Cardiac fibroblast (primary cell): ENCODE measurements at regions not wholly inside any gene's neighbourhood (a gene's known extent, or its start where the extent isn't known, plus 50 kb on each side); places are given as distances from the start of the nearest gene placed in this dataset.

Source experiments
- DNase-seq, 2 donors: peaks; one replicate each; pipeline versions ENCODE4 v3.0.0 to v3.0.0-alpha.2; 2010; ENCODE audit warnings: low read depth in 2 of 2
- H3K4me3 ChIP-seq, 2 donors: replicated peaks in 1 of 2; 1 replicate in 1 of 2; 2 replicates in 1 of 2; pipeline ENCODE4 v1.5.1; 2011; ENCODE audit warnings: low read depth in 2 of 2, low read length in 2 of 2, mild to moderate bottlenecking in 2 of 2, moderate library complexity in 1 of 2
- TF ChIP-seq, protein P1 (sequence below): IDR thresholded peaks from one replicate; pipeline ENCODE4 v1.5.1; 2011; ENCODE audit warnings: low read depth, mild to moderate bottlenecking, low read length, inconsistent platforms

DNA sequence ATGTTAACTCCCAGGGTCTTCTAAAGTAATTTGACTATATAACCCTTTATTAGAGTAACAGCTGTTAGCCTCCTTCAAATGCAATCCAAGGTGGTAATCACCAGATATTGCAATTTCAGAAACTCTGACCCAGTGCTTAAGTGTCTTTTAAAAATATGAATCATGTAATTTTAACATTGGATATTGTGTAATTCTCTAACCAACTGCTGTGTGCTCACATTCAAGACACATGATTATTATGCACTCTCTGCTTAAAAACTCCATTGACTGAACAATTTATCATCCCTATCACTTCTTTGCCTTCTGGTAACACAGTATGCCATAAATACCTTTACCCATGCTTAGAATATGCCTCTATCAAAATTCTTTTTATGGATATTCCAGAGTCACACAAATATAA lies 537.4 kb upstream of the RGS18 start:
- TF ChIP-seq, protein P1, sequence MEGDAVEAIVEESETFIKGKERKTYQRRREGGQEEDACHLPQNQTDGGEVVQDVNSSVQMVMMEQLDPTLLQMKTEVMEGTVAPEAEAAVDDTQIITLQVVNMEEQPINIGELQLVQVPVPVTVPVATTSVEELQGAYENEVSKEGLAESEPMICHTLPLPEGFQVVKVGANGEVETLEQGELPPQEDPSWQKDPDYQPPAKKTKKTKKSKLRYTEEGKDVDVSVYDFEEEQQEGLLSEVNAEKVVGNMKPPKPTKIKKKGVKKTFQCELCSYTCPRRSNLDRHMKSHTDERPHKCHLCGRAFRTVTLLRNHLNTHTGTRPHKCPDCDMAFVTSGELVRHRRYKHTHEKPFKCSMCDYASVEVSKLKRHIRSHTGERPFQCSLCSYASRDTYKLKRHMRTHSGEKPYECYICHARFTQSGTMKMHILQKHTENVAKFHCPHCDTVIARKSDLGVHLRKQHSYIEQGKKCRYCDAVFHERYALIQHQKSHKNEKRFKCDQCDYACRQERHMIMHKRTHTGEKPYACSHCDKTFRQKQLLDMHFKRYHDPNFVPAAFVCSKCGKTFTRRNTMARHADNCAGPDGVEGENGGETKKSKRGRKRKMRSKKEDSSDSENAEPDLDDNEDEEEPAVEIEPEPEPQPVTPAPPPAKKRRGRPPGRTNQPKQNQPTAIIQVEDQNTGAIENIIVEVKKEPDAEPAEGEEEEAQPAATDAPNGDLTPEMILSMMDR: no peak
- no peak for DNase-seq
- no peak overlapping the region for H3K4me3 ChIP-seq

DNA sequence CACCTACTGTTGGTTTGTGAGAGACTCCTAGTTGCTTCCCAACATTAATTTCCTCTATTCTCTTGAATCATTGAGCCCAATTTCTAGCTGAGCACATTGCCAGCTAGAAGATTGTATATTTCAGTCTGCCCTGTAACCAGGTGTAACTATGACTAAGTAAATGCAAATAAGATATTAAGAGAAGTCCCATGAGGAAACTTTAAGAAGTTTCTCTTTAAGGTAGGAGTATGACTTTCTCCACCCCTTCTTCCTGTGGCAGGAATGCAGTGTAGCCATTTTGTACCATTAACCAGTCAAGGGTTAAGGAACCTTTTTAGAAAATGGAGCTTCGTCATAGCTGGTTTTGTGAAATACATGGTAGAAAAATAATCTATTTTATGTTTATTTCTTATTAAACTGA lies 534.2 kb upstream of the RGS18 start:
- no peak overlapping the region for H3K4me3 ChIP-seq
- no peak for DNase-seq
- TF ChIP-seq, protein P1: no peak

DNA sequence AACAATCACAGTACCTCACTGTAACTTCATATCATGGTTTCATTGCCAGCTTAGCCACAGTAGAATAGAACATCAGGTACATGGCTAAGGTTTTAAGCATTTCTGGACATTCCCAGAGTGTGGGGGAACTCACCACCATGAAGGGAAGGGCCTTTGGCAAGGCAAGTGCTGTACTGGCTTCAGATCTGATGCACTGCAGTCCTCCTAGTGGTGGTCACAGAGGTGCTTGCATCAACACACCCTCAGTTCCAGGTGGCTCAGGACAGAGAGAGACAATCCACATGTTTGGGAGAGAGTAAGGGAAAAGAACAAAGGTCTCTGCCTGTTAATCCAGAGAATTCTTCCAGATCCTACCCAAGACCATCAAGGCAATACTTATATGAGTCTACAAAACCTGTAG lies 528.4 kb upstream of the RGS18 start:
- no peak for DNase-seq
- TF ChIP-seq, protein P1: no peak
- H3K4me3 ChIP-seq: no peak overlapping the region

DNA sequence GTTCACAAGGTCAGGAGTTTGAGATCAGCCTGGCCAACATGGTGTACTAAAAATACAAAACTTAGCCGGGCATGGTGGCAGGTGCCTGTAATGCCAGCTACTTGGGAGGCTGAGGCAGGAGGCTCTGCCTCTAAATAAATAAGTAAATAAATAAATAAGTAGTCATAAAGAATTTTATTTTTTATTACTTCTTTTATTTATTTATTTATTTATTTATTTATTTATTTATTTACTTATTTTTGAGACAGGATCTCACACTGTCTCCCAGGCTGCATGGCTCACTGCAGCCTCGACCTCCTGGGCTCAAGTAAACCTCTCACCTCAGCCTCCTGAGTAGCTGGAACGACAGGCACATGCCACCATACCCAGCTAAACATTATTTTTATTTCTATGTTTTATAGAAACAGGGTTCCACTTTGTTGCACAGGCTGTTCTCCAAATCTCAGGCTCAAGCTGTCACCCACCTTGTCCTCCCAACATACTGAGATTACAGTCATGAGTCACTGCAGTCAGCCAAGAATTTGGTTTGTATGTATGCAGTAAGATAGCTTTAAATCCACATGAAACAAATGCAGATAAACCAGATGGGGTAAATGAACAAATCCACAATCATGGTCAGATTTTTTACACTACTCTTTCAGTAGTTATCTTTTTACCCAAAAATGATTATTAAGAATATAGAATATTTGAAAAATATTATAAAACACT lies 523.3 kb upstream of the RGS18 start:
- TF ChIP-seq, protein P1: no peak
- DNase-seq: no peak
- no peak overlapping the region for H3K4me3 ChIP-seq

DNA sequence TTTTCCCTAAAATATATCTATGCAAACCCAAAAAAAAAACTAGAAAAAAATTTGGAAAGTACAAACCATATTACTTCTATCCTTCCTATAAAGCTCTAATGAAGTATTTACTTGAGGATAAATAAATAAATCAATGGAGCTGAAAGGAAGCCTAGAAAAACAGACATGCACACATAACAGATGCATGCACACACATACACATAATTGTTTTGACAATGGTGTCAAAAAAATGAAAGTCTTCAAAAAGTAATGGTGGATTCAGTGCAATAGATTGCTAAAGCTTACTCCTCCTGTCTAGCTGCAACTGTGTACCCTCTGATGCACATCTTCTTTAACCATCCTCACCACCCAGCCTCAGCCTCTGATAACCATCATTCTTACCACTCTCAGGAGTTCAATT lies 521.9 kb upstream of the RGS18 start:
- TF ChIP-seq, protein P1: no peak
- no peak for DNase-seq
- no peak overlapping the region for H3K4me3 ChIP-seq

DNA sequence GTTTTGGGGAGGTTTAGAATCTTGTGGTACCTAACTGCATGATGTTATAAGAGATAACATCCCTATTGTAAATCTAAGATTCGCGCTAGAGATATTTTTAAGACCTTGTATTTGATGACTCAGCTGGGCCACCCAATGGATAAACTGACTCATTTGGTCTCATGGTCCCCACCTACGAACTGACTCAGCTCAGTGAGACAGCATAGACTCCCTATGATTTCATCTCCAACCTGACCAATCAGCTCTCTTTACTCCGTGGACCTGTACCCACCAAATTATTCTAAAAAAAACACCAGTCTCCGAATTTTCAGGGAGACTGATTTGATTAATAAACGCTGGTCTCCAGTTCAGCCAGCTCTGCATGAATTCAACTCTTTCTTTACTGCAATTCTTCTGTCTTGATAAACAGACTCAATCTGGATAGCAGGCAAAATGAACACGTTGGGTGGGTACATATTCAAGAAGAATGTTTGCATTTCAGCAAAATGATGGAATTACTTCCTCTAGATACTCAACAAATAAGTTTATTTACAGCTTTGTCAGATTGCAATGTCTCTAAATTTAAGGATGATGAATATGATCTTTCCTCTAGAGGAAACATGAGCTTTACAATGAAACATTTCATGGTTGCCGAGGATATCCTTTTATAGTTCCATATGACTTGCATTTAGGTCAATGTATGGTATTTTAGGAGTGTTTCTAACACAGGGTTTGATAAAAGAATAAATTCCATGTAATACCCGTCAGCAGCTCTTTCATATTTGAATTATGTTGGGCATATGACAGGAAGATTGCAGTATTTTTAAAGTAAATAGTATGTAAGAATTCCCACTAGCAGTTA lies 516.6 kb upstream of the RGS18 start:
- no peak overlapping the region for H3K4me3 ChIP-seq
- DNase-seq: peak in 1 of 2 donors; percentile 76
- TF ChIP-seq, protein P1: no peak
